Neural progenitor cell (in vitro differentiated cells): ENCODE measurements at regions not wholly inside any gene's neighbourhood (a gene's known extent, or its start where the extent isn't known, plus 50 kb on each side); places are given as distances from the start of the nearest gene placed in this dataset.
A peak's percentile ranks its signal among the peaks of the same experiment; 100 is the strongest.

Source experiments
- DNase-seq: peaks from one replicate; pipeline ENCODE4 v3.0.0-alpha.2; 2016; ENCODE audit warnings: low spot score
- H2AFZ ChIP-seq: fragments of 200-600 bp; sonication (generic); replicated peaks from 2 replicates; pipeline ENCODE4 v1.6.1; 2016; ENCODE audit warnings: antibody characterized with exemption
- H3F3A ChIP-seq: fragments of 200-600 bp; sonication (generic); 2 replicates; pipeline ENCODE4 v1.6.1; 2016; ENCODE audit warnings: antibody characterized with exemption, low read depth
- H3K27ac ChIP-seq: fragments of 200-600 bp; sonication (generic); 2 replicates; pipeline ENCODE4 v1.5.1; 2016; ENCODE audit warnings: mild to moderate bottlenecking
- H3K27me3 ChIP-seq: fragments of 200-600 bp; sonication (generic); 2 replicates; pipeline ENCODE4 v1.6.1; 2016; ENCODE audit warnings: mild to moderate bottlenecking, moderate library complexity
- H3K36me3 ChIP-seq: fragments of 200-600 bp; sonication (generic); 2 replicates; pipeline ENCODE4 v1.5.1; 2016
- H3K4me1 ChIP-seq: fragments of 200-600 bp; sonication (generic); 2 replicates; pipeline ENCODE4 v1.6.1; 2016; ENCODE audit warnings: mixed run types
- H3K4me2 ChIP-seq: fragments of 200-600 bp; sonication (generic); 2 replicates; pipeline ENCODE4 v1.6.1; 2016
- H3K4me3 ChIP-seq: fragments of 200-600 bp; sonication (generic); 2 replicates; pipeline ENCODE4 v1.5.1; 2016
- H3K79me2 ChIP-seq: fragments of 200-600 bp; sonication (generic); 2 replicates; pipeline ENCODE4 v1.6.1; 2016; ENCODE audit warnings: low read depth
- H3K9ac ChIP-seq: fragments of 200-600 bp; sonication (generic); 2 replicates; pipeline ENCODE4 v1.6.1; 2016
- H3K9me3 ChIP-seq: fragments of 200-600 bp; sonication (generic); 2 replicates; pipeline ENCODE4 v1.5.1; 2016; ENCODE audit warnings: low read depth
- H4K20me1 ChIP-seq: fragments of 200-600 bp; sonication (generic); 2 replicates; pipeline ENCODE4 v1.6.1; 2016; ENCODE audit warnings: low read depth
- H3K27ac Mint-ChIP-seq: 3 replicates; pipeline ENCODE4 v1.8.0; 2021; ENCODE audit warnings: mixed read lengths
- H3K27me3 Mint-ChIP-seq: 2 replicates; pipeline ENCODE4 v1.8.0; 2022; ENCODE audit warnings: low read depth, mild to moderate bottlenecking, inconsistent platforms, moderate library complexity, mixed read lengths; ENCODE audit not compliant: insufficient read depth
- H3K36me3 Mint-ChIP-seq: 3 replicates; pipeline ENCODE4 v1.8.0; 2021; ENCODE audit warnings: mixed read lengths
- H3K4me1 Mint-ChIP-seq: 3 replicates; pipeline ENCODE4 v1.8.0; 2021; ENCODE audit warnings: mixed read lengths
- H3K4me3 Mint-ChIP-seq: 3 replicates; pipeline ENCODE4 v1.8.0; 2021; ENCODE audit warnings: mild to moderate bottlenecking, moderate library complexity, mixed read lengths
- H3K9me3 Mint-ChIP-seq: 3 replicates; pipeline ENCODE4 v1.8.0; 2020; ENCODE audit warnings: mixed read lengths
- EZH2 ChIP-seq: fragments of 200-600 bp; sonication (generic); IDR thresholded peaks from 2 replicates; pipeline ENCODE4 v1.6.1; 2017; ENCODE audit warnings: antibody characterized with exemption, mild to moderate bottlenecking, moderate library complexity
- EZH2phosphoT487 ChIP-seq: fragments of 200-600 bp; sonication (generic); IDR thresholded peaks from 2 replicates; pipeline ENCODE4 v1.6.1; 2017; ENCODE audit warnings: antibody characterized with exemption
- TF ChIP-seq, protein P1 (sequence below): fragments of 200-600 bp; sonication (generic); IDR thresholded peaks from 2 replicates; pipeline ENCODE4 v1.5.1; 2017; ENCODE audit warnings: antibody characterized with exemption, mild to moderate bottlenecking

DNA sequence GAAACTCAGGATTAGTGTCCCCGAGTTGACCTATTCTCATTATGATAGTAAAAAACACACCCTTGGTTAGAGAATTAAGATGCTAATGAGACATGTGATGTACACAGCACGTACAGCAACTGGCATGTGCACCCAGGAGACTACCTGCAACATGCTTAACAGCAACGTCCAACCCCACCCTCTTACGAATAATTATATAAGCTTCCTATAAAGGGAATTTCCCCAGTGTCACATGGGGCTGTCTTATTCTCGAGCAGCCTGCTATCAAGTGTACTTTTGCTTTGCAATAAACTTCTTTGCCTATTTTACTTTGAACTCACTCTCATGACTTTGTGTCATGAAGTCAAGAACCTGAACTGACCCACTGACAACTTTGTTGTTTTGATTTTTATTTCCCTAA is 62.4 kb upstream of the PMFBP1 start:
- Histone ChIP-seq H3K79me2 (no peaks in the 10 kb centered on the region), H2AFZ (no peak overlapping the region), H3K36me3 (no peaks in the 10 kb centered on the region), H3K4me3 (no peak overlapping the region), H3K27ac (no peak overlapping the region), H3K4me2 (no peak overlapping the region), H3K9me3 (no peaks in the 10 kb centered on the region), H3F3A (no peaks in the 10 kb centered on the region), H4K20me1 (no peaks in the 10 kb centered on the region), H3K9ac (no peak overlapping the region), H3K27me3 (no peaks in the 10 kb centered on the region), H3K4me1 (no peaks in the 10 kb centered on the region)
- H3K36me3 Mint-ChIP-seq = no peaks in the 10 kb centered on the region
- no peaks in the 10 kb centered on the region for H3K4me1 Mint-ChIP-seq
- no peak for TF ChIP-seq EZH2phosphoT487
- TF ChIP-seq, protein P1, sequence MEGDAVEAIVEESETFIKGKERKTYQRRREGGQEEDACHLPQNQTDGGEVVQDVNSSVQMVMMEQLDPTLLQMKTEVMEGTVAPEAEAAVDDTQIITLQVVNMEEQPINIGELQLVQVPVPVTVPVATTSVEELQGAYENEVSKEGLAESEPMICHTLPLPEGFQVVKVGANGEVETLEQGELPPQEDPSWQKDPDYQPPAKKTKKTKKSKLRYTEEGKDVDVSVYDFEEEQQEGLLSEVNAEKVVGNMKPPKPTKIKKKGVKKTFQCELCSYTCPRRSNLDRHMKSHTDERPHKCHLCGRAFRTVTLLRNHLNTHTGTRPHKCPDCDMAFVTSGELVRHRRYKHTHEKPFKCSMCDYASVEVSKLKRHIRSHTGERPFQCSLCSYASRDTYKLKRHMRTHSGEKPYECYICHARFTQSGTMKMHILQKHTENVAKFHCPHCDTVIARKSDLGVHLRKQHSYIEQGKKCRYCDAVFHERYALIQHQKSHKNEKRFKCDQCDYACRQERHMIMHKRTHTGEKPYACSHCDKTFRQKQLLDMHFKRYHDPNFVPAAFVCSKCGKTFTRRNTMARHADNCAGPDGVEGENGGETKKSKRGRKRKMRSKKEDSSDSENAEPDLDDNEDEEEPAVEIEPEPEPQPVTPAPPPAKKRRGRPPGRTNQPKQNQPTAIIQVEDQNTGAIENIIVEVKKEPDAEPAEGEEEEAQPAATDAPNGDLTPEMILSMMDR = no peak
- no peak for TF ChIP-seq EZH2
- no peak for DNase-seq
- H3K4me3 Mint-ChIP-seq = no peak overlapping the region
- H3K9me3 Mint-ChIP-seq = no peaks in the 10 kb centered on the region
- no peaks in the 10 kb centered on the region for H3K27me3 Mint-ChIP-seq
- no peak overlapping the region for H3K27ac Mint-ChIP-seq

DNA sequence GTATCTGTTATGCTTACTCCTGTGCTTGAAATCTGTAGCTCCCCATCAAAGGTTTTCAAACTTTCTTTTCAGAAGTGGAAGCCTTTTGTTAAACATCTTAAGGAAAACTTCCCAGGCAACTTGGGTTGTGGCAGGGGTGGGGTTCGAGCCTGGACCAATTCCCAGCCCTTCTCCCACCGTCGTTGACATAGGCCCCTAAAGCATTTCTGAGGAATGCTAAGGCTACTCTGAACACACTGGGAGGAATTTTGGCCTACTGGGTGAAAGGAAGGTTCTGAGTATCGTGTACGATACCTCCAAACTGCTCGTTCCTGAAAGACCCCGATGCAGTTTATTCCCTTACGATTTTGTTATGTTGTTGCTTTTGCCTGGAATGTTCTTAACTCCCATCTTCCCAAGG is 56.1 kb upstream of the PMFBP1 start:
- Histone ChIP-seq H3K27ac (no peak overlapping the region), H3K79me2 (no peaks in the 10 kb centered on the region), H3K4me3 (no peak overlapping the region), H3K9ac (no peak overlapping the region), H4K20me1 (no peaks in the 10 kb centered on the region), H3K9me3 (no peaks in the 10 kb centered on the region), H3F3A (no peaks in the 10 kb centered on the region), H3K4me1 (no peaks in the 10 kb centered on the region), H3K4me2 (no peak overlapping the region), H2AFZ (no peak overlapping the region), H3K36me3 (no peaks in the 10 kb centered on the region), H3K27me3 (no peaks in the 10 kb centered on the region)
- TF ChIP-seq EZH2 = no peak
- TF ChIP-seq, protein P1 = no peak
- no peak for TF ChIP-seq EZH2phosphoT487
- peaks cover 3% of the 10 kb centered on the region for H3K27me3 Mint-ChIP-seq
- DNase-seq = no peak
- H3K4me3 Mint-ChIP-seq = no peak overlapping the region
- H3K27ac Mint-ChIP-seq = peak overlapping the region; percentile 2
- H3K36me3 Mint-ChIP-seq = no peaks in the 10 kb centered on the region
- peaks cover 2% of the 10 kb centered on the region for H3K4me1 Mint-ChIP-seq
- H3K9me3 Mint-ChIP-seq = no peaks in the 10 kb centered on the region

DNA sequence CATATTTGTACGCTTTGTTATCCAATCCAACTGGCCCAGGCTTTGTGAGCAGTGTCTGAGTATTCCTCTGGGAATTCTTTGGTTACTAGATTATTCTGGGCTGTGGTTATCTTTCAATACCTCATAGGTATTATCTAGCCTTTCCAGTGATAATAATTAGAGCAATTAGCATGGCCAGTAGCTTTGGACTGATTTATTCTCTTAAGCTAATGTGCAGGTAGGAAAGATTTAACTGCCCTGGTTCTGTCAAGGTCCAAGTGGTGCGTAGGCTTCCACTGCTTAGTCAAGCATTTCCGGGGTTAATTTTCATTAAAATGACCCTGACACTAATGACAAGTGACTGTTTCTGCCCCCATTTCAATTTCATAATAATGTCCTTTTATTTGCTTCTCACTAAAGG is 54.2 kb upstream of the PMFBP1 start:
- no peak overlapping the region for H3K4me2 ChIP-seq
- H3F3A ChIP-seq = no peaks in the 10 kb centered on the region
- no peak for DNase-seq
- Mint-ChIP-seq H3K27me3 (peaks cover 3% of the 10 kb centered on the region), H3K27ac (no peak overlapping the region), H3K4me1 (peaks cover 10% of the 10 kb centered on the region), H3K9me3 (no peaks in the 10 kb centered on the region), H3K4me3 (no peak overlapping the region), H3K36me3 (no peaks in the 10 kb centered on the region)
- no peaks in the 10 kb centered on the region for H4K20me1 ChIP-seq
- no peak for TF ChIP-seq EZH2
- TF ChIP-seq EZH2phosphoT487 = no peak
- TF ChIP-seq, protein P1 = no peak
- H3K9ac ChIP-seq = no peak overlapping the region
- no peaks in the 10 kb centered on the region for H3K79me2 ChIP-seq
- H3K4me1 ChIP-seq = no peaks in the 10 kb centered on the region
- H3K4me3 ChIP-seq = no peak overlapping the region
- no peaks in the 10 kb centered on the region for H3K9me3 ChIP-seq
- no peaks in the 10 kb centered on the region for H3K27me3 ChIP-seq
- no peaks in the 10 kb centered on the region for H3K36me3 ChIP-seq
- H2AFZ ChIP-seq = no peak overlapping the region
- H3K27ac ChIP-seq = no peak overlapping the region
